ENCODE measurements at regions not wholly inside any gene's neighbourhood (a gene's known extent, or its start where the extent isn't known, plus 50 kb on each side); places are given as distances from the start of the nearest gene placed in this dataset.

GRCh38 chr21:24785033-24785432 lies 822.2 kb downstream of the MRPL39 start:
- TF ChIP-seq EZH2phosphoT487 (IDR thresholded peaks at IDR 0.05; ENCODE audit: borderline replicate concordance), result no peak
- TF ChIP-seq, protein P1, sequence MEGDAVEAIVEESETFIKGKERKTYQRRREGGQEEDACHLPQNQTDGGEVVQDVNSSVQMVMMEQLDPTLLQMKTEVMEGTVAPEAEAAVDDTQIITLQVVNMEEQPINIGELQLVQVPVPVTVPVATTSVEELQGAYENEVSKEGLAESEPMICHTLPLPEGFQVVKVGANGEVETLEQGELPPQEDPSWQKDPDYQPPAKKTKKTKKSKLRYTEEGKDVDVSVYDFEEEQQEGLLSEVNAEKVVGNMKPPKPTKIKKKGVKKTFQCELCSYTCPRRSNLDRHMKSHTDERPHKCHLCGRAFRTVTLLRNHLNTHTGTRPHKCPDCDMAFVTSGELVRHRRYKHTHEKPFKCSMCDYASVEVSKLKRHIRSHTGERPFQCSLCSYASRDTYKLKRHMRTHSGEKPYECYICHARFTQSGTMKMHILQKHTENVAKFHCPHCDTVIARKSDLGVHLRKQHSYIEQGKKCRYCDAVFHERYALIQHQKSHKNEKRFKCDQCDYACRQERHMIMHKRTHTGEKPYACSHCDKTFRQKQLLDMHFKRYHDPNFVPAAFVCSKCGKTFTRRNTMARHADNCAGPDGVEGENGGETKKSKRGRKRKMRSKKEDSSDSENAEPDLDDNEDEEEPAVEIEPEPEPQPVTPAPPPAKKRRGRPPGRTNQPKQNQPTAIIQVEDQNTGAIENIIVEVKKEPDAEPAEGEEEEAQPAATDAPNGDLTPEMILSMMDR (conservative IDR thresholded peaks at IDR 0.05; ENCODE audit: low read length), result no peak

All from Loucy (cell line).